ENCODE measurements at regions not wholly inside any gene's neighbourhood (a gene's known extent, or its start where the extent isn't known, plus 50 kb on each side); places are given as distances from the start of the nearest gene placed in this dataset.

GRCh38 chr13:37407156-37407555 is 191.4 kb downstream of the POSTN start:
- no peak for DNase-seq (ENCODE audit: low spot score)

DNA sequence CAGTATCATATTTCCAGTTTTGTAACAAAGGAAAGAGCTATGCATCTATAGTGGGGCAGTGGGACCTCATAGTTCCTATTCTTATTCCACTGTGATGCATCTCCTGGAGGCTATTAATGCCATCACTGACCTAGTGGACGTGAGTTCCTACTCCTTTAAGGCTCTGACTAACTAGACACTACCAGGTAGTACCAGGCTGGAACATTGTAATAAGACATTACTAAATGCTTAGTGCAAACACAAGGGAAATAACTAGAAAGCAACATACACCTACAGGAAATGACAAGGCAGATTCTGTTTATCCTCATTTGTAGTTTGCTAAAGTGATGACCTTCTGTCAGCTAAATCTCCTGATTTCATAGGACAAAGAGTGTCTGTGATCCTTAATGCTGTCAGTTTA is 192.5 kb downstream of the POSTN start:
- no peak for DNase-seq (ENCODE audit: low spot score)

DNA sequence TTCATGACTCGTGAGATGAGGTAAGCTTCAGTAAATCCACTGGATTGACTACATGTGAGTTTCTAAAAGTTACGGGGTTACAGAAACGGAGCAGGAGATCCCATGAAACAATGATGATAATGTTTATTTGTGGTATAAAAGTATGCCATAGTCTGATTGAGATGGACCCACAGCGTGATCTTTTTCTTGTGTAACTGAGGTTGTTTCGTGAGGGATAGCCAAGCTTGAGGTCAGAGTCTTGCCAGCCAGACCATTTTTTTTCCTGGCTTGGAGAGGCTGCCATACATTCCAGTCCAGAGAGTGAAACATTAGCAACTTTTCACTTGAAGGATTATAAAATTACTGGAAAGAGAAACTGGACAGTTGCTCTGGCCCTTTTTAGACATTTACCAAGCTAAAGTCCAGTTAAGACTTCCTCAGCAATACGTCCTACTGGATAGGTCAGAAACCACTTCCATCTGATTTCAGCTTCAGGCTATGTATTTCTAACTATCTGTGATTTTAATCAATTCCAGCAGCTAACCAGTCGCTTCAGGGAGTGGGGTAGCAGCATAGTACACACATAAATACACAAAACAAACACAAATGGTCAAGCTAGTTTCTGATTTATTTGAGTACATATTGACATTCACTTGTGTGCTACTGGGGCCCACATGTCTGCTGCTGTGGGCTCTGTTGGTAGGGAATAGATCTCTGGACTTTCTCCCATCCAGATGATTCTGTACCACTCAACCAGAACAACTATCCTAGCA is 194.6 kb downstream of the POSTN start:
- DNase-seq (ENCODE audit: low spot score): no peak

DNA sequence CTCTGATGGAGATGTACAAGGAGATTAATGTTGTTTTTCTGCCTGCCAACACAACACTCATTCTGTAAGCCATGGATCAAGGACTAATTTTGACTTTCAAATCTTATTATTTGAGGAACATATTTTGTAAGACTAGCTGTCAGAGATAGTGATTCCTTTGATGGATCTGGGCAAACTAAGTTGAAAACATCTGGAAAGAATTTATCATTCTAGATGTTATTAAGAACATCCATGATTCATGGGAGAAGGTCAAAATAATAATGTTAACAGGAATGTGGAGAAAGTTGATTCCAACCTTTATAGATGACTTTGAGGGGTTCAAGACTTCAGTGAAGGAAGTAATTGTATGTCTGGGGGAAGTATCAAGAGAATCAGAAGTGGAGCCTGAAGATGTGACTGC is 196.8 kb downstream of the POSTN start:
- DNase-seq (ENCODE audit: low spot score): no peak

- no peak for DNase-seq (ENCODE audit: low spot score)
These were observed 201.0 kb downstream of the POSTN start for GRCh38 chr13:37397535-37397934.

DNA sequence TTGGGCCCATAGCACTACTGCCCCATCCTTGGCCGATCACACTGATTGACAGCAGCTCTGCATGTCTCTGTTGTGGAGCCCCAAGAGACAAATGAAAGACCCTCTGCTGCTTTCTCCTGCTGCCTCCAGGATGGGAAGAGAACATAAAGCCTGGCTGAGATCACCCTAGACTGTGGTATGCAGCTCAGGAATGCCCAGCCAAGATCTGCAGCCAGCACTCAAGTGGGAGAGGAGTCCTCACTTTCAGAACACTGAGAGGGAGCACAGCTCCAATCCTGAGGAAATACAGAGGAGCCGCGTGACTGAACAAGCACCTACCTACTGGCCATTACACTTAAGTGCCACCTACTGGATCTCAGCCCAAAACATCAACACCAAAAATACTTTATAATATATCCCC is 203.0 kb downstream of the POSTN start:
- no peak for DNase-seq (ENCODE audit: low spot score)

GRCh38 chr13:37392389-37392788 is 206.2 kb downstream of the POSTN start:
- no peak for DNase-seq (ENCODE audit: low spot score)

DNA sequence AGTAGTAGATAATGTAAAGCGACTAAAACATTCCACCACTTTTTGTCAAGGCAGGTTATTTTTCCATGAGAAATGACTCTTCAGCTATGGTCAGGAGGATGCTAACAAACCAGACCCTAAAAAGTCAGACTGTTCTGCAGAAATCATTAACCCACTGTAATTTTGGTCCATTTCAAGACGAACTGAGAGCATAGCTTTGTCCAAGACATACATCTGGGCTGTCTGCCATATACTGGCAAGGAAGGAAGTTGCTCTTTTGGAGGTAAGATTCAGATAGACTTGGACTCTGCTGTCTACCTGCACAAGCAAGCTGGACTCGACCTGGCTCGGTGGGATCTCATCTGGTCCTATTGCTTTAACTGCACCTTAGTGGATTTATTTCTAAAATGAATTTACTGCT is 207.8 kb downstream of the POSTN start:
- DNase-seq (ENCODE audit: low spot score): no peak

GRCh38 chr13:37385956-37386670 is 212.5 kb downstream of the POSTN start:
- no peak for DNase-seq (ENCODE audit: low spot score)

DNA sequence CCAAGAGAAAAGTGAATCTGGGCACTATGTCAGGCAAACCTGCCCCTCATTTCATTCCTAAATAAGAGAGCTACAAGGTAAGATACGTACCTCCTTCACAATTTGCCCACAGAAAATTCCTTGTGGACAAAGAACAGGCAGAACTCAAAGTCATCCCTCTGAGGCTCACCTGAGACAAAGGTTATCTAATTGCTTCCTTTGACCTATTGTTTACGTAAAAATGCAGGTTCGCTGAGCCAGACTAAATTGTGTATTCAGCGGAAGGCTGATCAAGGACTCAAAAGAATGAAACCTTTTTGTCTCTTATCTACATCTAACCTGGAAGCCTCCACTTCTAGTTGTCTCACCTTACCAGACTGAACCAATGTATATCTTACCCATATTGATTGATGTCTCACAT is 213.3 kb downstream of the POSTN start:
- DNase-seq (ENCODE audit: low spot score): no peak

- DNase-seq (ENCODE audit: low spot score): no peak
These were observed 214.7 kb downstream of the POSTN start for GRCh38 chr13:37383856-37384370.

DNA sequence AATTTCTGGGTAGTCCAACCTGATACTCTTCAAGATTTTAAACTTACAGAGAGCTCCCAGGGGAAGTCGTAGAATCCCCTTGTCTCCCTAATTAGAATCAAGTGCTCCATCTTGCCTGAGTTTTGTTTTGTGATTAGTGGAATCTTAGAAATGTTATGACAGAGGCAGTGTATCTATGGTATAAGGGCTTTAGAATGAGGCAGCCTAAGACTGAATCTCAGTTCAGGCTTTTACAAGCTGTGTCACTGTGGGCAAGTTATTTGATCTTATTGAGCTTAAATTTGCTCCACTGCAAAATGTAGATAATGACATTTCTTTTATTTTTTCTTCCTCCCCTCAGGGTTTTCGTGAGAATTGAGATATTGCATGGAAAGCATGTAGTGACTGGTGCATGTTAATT is 215.5 kb downstream of the POSTN start:
- no peak for DNase-seq (ENCODE audit: low spot score)

- no peak for DNase-seq (ENCODE audit: low spot score)
These were observed 216.4 kb downstream of the POSTN start for GRCh38 chr13:37382146-37382545.

DNA sequence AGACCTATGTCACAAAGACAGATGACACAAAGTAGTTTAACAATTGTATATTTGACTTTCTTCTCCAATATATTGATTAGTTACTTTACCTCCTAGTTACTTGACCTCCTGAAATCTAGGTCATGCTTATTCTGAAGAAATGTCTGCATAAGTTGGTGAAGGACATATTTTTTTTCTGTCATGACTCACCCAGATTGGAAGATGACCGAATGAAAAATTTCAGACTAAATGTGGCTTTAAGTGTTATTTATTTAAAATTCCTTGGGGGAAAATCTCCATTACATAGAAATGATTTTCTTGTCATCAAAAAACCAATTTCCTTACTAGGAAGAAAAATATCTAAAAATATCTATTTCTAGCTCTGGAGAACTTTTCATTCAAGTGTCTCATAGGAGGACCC is 217.1 kb downstream of the POSTN start:
- DNase-seq (ENCODE audit: low spot score): no peak

DNA sequence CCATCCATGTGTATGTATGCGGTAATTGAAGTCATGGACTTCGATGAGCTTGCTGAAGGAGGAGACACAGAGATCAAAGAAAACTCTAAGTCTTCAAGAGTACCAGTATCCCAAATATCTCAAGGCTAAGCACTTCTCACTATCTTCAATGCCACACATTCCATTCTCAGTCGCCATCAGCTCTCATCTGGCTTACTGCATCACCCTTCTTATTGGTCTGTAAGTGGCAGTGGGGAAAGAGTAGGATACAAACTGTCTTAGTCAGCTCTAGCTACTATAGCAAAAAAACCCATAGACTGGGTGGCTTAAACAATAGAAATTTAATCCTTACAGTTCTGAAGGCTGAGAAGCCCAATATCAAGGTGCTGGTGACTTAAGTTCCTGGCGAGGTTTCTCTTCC is 218.7 kb downstream of the POSTN start:
- no peak for DNase-seq (ENCODE audit: low spot score)

DNA sequence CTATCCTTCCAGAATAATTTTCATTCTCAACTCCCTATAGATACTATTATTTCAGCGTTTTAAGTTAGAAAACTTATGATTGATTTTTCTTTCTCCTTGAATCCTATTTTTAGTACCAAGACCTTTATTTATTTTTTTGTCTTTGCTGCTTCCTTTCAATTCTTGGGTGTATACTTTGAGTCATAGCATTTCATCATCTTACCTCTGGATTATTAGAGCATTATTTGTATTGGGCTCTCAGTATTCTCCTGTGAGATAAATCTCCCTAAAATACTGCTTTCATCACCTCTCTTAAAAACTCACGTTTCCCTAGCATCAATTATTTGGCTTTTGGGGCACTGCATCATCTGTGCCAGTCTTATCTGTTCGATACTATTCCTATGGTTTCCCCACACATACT is 222.8 kb downstream of the POSTN start:
- DNase-seq (ENCODE audit: low spot score): no peak

DNA sequence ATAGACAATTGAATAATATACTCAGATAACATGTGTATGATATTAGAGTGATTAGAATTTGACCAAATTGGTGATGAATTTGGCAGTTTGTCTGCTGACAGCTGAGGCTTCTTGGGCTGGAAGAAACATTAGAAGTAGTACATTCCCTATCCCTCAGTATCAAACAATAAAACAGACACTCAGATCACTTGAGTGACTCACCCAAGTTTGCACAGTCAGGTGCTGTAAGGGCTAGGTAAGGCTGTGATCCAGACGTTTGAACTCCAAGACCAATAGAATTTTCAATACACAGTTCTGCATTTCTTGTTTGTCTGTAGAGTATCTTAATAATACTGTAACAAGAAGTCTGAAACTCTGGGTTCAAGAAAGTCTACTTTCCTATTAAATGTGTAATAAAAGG is 223.5 kb downstream of the POSTN start:
- no peak for DNase-seq (ENCODE audit: low spot score)

DNA sequence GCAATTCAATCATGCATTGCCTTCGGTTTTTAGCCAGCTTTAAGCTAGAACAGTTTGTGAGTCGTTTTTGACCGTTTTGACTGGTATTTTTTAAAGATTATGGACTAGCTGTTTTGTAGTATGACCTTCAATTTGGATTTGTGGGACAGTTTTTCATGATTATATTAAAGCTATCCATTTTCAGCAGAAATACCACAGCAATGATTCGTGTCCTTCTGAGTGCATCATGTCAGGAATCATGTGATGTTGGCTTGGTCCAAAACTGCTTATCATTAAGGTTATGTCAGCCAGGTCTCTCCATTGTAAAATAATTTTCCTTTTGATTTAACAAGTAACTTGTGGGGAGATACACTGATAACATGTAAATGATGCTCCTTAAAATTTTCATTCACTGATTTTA is 229.0 kb downstream of the POSTN start:
- no peak for DNase-seq (ENCODE audit: low spot score)

DNA sequence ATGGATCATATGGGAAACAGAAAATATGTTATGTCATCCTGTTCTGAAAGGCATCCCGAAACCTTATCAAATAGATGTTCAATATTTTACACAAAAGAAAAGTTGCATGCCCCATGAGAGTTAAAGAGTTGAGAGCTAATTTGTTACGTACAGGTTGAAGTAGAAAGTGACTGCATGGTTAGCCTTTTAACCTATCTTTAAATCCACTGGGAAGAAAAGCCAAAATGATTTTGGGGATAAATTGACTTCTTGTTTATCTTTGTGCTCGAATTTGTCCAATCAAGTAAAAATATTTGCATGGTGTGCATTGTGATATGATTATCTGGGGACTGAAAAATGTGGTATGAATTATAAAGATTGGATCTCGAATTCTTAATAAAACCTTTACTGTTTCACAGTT is 230.1 kb downstream of the POSTN start:
- no peak for DNase-seq (ENCODE audit: low spot score)

DNA sequence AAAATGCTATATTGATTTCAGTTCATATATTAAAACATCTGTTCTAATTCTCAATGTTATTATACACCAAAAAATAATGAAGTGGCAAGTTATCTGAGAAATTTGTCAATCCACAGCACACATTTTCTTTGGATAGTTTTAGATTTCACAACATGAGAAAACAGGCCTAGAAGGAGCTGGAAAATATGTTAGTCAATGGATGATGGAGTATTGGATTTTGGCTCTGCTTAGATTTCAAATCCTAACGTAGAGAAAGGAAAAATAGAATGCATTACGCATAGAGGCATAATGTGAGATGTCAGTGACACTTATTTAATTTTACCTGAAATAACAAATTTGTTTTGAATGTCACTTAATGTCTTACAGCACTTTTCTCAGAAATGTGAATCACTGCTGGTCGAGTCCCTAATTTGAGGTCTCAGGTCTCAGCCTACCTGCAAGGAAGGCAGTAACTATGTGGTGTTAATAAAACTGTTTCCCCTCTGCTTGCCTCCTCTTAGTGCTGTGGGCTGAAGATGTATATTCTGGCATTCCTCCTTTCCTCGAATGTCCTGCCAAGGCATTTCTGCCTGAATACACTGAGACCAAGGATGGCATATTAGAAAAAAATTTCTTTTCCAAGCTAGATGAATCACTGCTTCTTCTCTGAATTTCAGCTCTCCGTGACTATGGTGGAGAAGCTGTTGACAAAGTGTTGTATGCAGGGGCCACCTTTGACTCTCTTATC is 232.4 kb downstream of the POSTN start:
- no peak for DNase-seq (ENCODE audit: low spot score)

DNA sequence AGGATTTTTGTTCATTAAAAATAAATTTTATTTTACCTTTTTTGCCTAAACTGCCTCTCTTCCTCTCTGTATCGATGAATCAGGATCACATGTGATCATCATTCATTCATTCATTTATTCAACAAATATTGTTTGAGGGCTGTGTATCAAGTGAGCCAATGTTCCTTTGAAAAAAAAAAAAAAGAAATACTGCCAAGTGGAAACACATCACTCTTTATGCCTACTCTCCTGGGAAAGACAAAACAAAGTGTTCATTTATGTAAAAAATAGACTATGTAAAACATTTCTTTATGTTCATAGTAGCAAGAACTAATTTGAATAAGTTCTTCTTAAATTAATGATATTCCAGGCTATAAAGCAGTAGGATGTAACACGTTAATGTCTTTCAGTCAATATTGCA is 233.1 kb downstream of the POSTN start:
- no peak for DNase-seq (ENCODE audit: low spot score)

DNA sequence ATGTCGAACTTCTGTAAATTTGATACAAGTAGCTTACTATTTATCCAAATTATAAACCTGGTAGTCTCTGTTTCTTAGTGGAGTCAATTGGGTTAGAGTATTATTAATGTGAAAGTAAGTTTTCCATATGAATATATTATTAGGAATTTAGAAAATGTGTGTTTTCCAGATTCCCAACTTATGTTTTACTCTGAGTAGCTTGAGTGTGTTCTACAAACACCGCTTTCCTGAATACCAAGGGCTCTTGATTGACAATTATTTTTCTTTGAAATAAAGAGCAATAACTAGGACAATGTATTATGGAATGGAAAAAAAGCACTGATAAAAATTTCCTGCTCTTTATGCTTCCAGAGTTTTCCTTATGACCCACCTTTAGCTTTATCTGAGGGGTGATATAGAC is 233.6 kb downstream of the POSTN start:
- DNase-seq (ENCODE audit: low spot score): no peak

- no peak for DNase-seq (ENCODE audit: low spot score)
These were observed 234.6 kb downstream of the POSTN start for GRCh38 chr13:37364007-37364406.

All from D341Med (cell line).